GM23338 (cell line): ENCODE measurements at regions not wholly inside any gene's neighbourhood (a gene's known extent, or its start where the extent isn't known, plus 50 kb on each side); places are given as distances from the start of the nearest gene placed in this dataset.

Source experiments
- ATAC-seq: fragments of 200-7000 bp; cut with Tn5 transposase; 3 replicates; pipeline ENCODE4 v1.9.1; 2020
- DNase-seq: peaks from one replicate; pipeline ENCODE4 v3.0.0-alpha.2; 2015; ENCODE audit warnings: low spot score
- H2AFZ ChIP-seq: fragments of 200-600 bp; sonication (generic); 2 replicates; pipeline ENCODE4 v1.8.0; 2016; ENCODE audit warnings: antibody characterized with exemption, mild to moderate bottlenecking, moderate library complexity
- H3F3A ChIP-seq: fragments of 200-600 bp; sonication (generic); replicated peaks from 2 replicates; pipeline ENCODE4 v1.8.0; 2017; ENCODE audit warnings: antibody characterized with exemption, mixed run types, low read depth
- H3K27ac ChIP-seq: fragments of 200-600 bp; sonication (generic); 2 replicates; pipeline ENCODE4 v1.6.1; 2016; ENCODE audit warnings: low read depth
- H3K27me3 ChIP-seq: fragments of 200-600 bp; sonication (generic); 2 replicates; pipeline ENCODE4 v1.8.0; 2016; ENCODE audit warnings: mild to moderate bottlenecking, mixed run types, moderate library complexity; ENCODE audit not compliant: insufficient read depth
- H3K36me3 ChIP-seq: fragments of 200-600 bp; sonication (generic); 2 replicates; pipeline ENCODE4 v1.8.0; 2016; ENCODE audit warnings: mild to moderate bottlenecking; ENCODE audit not compliant: insufficient read depth
- H3K4me1 ChIP-seq: fragments of 200-600 bp; sonication (generic); 2 replicates; pipeline ENCODE4 v1.8.0; 2016; ENCODE audit warnings: mild to moderate bottlenecking, moderate library complexity; ENCODE audit not compliant: insufficient read depth
- H3K4me2 ChIP-seq: fragments of 200-600 bp; sonication (generic); 2 replicates; pipeline ENCODE4 v1.7.1; 2017; ENCODE audit warnings: mixed run types
- H3K4me3 ChIP-seq: fragments of 200-600 bp; sonication (generic); 2 replicates; pipeline ENCODE4 v1.6.1; 2016; ENCODE audit warnings: mixed run types
- H3K79me2 ChIP-seq: fragments of 200-600 bp; sonication (generic); replicated peaks from 2 replicates; pipeline ENCODE4 v1.8.0; 2017; ENCODE audit warnings: mild to moderate bottlenecking; ENCODE audit not compliant: insufficient read depth
- H3K9me2 ChIP-seq: fragments of 200-600 bp; sonication (generic); 2 replicates; pipeline ENCODE4 v1.8.0; 2017; ENCODE audit not compliant: insufficient read depth
- H4K20me1 ChIP-seq: fragments of 200-600 bp; sonication (generic); replicated peaks from 2 replicates; pipeline ENCODE4 v1.8.0; 2017; ENCODE audit warnings: mild to moderate bottlenecking; ENCODE audit not compliant: insufficient read depth
- H3K27ac Mint-ChIP-seq: 2 replicates; pipeline ENCODE4 v1.8.0; 2020; ENCODE audit warnings: inconsistent platforms, mild to moderate bottlenecking, moderate library complexity, mixed read lengths
- H3K27me3 Mint-ChIP-seq: 3 replicates; pipeline ENCODE4 v1.8.0; 2022; ENCODE audit warnings: low read depth, mild to moderate bottlenecking, moderate library complexity, mixed read lengths, inconsistent platforms; ENCODE audit not compliant: insufficient read depth, poor library complexity
- H3K36me3 Mint-ChIP-seq: 3 replicates; pipeline ENCODE4 v1.8.0; 2021; ENCODE audit warnings: low read depth, mild to moderate bottlenecking, inconsistent platforms, moderate library complexity, mixed read lengths
- H3K4me1 Mint-ChIP-seq: 3 replicates; pipeline ENCODE4 v1.8.0; 2020; ENCODE audit warnings: mild to moderate bottlenecking, inconsistent platforms, mixed read lengths
- H3K4me3 Mint-ChIP-seq: 3 replicates; pipeline ENCODE4 v1.8.0; 2021; ENCODE audit warnings: moderate library complexity, mild to moderate bottlenecking, inconsistent platforms, mixed read lengths
- H3K9me3 Mint-ChIP-seq: 3 replicates; pipeline ENCODE4 v1.8.0; 2020; ENCODE audit warnings: moderate library complexity, mild to moderate bottlenecking, inconsistent platforms, mixed read lengths
- CREB1 ChIP-seq: fragments of 250-450 bp; sonication (Bioruptor Pico); IDR thresholded peaks from 2 replicates; pipeline ENCODE4 v1.5.0; 2020; ENCODE audit warnings: low read depth, mild to moderate bottlenecking, moderate library complexity
- ETS1 ChIP-seq: IDR thresholded peaks from 2 replicates; pipeline ENCODE4 v1.6.1; 2016; ENCODE audit warnings: antibody characterized with exemption
- EZH2 ChIP-seq: fragments of 200-600 bp; sonication (generic); IDR thresholded peaks from one replicate; pipeline ENCODE4 v1.8.0; 2017; ENCODE audit warnings: antibody characterized with exemption, mild to moderate bottlenecking, low read depth; ENCODE audit not compliant: unreplicated experiment
- EZH2phosphoT487 ChIP-seq: fragments of 200-600 bp; sonication (generic); IDR thresholded peaks from one replicate; pipeline ENCODE4 v1.8.1; 2018; ENCODE audit warnings: antibody characterized with exemption; ENCODE audit not compliant: unreplicated experiment
- NANOG ChIP-seq: IDR thresholded peaks from 2 replicates; pipeline ENCODE4 v1.6.1; 2016; ENCODE audit warnings: antibody characterized with exemption, borderline replicate concordance
- POLR2AphosphoS5 ChIP-seq: IDR thresholded peaks from 2 replicates; pipeline ENCODE4 v1.6.1; 2016; ENCODE audit warnings: antibody characterized with exemption, low read depth
- STAT1 ChIP-seq: IDR thresholded peaks from one replicate; pipeline ENCODE4 v1.6.1; 2016; ENCODE audit warnings: antibody characterized with exemption; ENCODE audit not compliant: unreplicated experiment
- ZNF114 ChIP-seq: fragments of 250-450 bp; sonication (Bioruptor Pico); IDR thresholded peaks from 2 replicates; pipeline ENCODE4 v1.5.0; 2020; ENCODE audit warnings: mild to moderate bottlenecking, moderate library complexity
- ZNF331 ChIP-seq: fragments of 250-450 bp; sonication (Bioruptor Pico); IDR thresholded peaks from 2 replicates; pipeline ENCODE4 v1.5.0; 2020; ENCODE audit warnings: low read depth, mild to moderate bottlenecking, moderate library complexity
- ZNF462 ChIP-seq: fragments of 250-450 bp; sonication (Bioruptor Pico); IDR thresholded peaks from 2 replicates; pipeline ENCODE4 v1.5.0; 2020; ENCODE audit warnings: mild to moderate bottlenecking, moderate library complexity

GRCh38 chr2:194445226-194445625 lies 1211.8 kb upstream of the SLC39A10 start (continued):
- TF ChIP-seq ZNF462 (CRISPR knock-in tag): no peak
- no peak for TF ChIP-seq CREB1
- no peak for TF ChIP-seq ZNF331
- TF ChIP-seq EZH2: no peak

- no peak overlapping the region for H3K27ac Mint-ChIP-seq
- ATAC-seq: no peak
- H3K4me2 ChIP-seq: no peak overlapping the region
- TF ChIP-seq EZH2 (no peak), ETS1 (no peak), ZNF462 (CRISPR knock-in tag) (no peak), STAT1 (no peak), NANOG (no peak), POLR2AphosphoS5 (no peak), ZNF114 (CRISPR knock-in tag) (no peak), ZNF331 (no peak), EZH2phosphoT487 (no peak)
Observed at GRCh38 chr2:194443926-194444325, 1213.1 kb upstream of the SLC39A10 start.

More at GRCh38 chr2:194443926-194444325, 1213.1 kb upstream of the SLC39A10 start:
- Mint-ChIP-seq H3K9me3 (peaks cover 3% of the 10 kb centered on the region; the same call in 2 of the 3 replicates), H3K27me3 (no peaks in the 10 kb centered on the region), H3K36me3 (no peaks in the 10 kb centered on the region; the same call in 2 of the 3 replicates), H3K4me1 (no peaks in the 10 kb centered on the region), H3K4me3 (no peak overlapping the region)
- no peaks in the 10 kb centered on the region for H3K9me2 ChIP-seq
- no peak for DNase-seq
- H3K4me3 ChIP-seq: no peak overlapping the region
- no peak overlapping the region for H3K27ac ChIP-seq
- no peak overlapping the region for H2AFZ ChIP-seq
- no peaks in the 10 kb centered on the region for H3K36me3 ChIP-seq
- H3F3A ChIP-seq: no peaks in the 10 kb centered on the region
- H3K4me1 ChIP-seq: no peaks in the 10 kb centered on the region
- no peaks in the 10 kb centered on the region for H4K20me1 ChIP-seq
- no peaks in the 10 kb centered on the region for H3K79me2 ChIP-seq
- H3K27me3 ChIP-seq: no peaks in the 10 kb centered on the region
